IMR-90 (cell line): ENCODE measurements at regions not wholly inside any gene's neighbourhood (a gene's known extent, or its start where the extent isn't known, plus 50 kb on each side); places are given as distances from the start of the nearest gene placed in this dataset.

ENCODE experiments used
- ATAC-seq: fragments of 200-7000 bp; cut with Tn5 transposase; 2 replicates; pipeline ENCODE4 v1.9.1; 2020; ENCODE audit warnings: low read depth, mild to moderate bottlenecking, moderate library complexity
- BruUV-seq: library from RNA; stranded (reverse); fragments of 400-500 nt; replicated peaks from 2 replicates; lab custom pipeline; 2021; lab: Mats Ljungman, UMichigan
- CTCF ChIA-PET: fragments of 300-600 bp; formaldehyde crosslinking; extraction: SDS; loops from one replicate; lab custom pipeline; 2021; ENCODE audit warnings: antibody characterized with exemption; lab: Yijun Ruan, JAX
- POLR2A ChIA-PET: fragments of 300-600 bp; sonication (Branson Sonifier 250); formaldehyde crosslinking; loops from one replicate; lab custom pipeline; 2022; ENCODE audit warnings: antibody characterized with exemption; ENCODE audit not compliant: unreplicated experiment; lab: Charles Lee
- DNase-seq: peaks from one replicate; pipeline ENCODE4 v3.0.0; 2013
- H2AFZ ChIP-seq: replicated peaks from 2 replicates; pipeline ENCODE3; 2013; ENCODE audit warnings: low read length, mild to moderate bottlenecking; ENCODE audit not compliant: poor library complexity
- H2AK5ac ChIP-seq: 2 replicates; pipeline ENCODE4 v1.6.1; 2013; ENCODE audit warnings: low read depth, low read length, inconsistent platforms
- H2AK9ac ChIP-seq: replicated peaks from 2 replicates; pipeline ENCODE3; 2013; ENCODE audit warnings: mild to moderate bottlenecking, low read depth, low read length, moderate library complexity; ENCODE audit not compliant: poor library complexity
- H2BK120ac ChIP-seq: 2 replicates; pipeline ENCODE4 v1.6.1; 2013; ENCODE audit warnings: low read depth, low read length, inconsistent platforms
- H2BK15ac ChIP-seq: 3 replicates; pipeline ENCODE4 v1.6.1; 2013; ENCODE audit warnings: low read depth, low read length, inconsistent platforms
- H2BK20ac ChIP-seq: 2 replicates; pipeline ENCODE4 v1.6.1; 2013; ENCODE audit warnings: low read depth, mild to moderate bottlenecking, inconsistent platforms, low read length, moderate library complexity
- H2BK5ac ChIP-seq: 2 replicates; pipeline ENCODE4 v1.6.1; 2013; ENCODE audit warnings: mild to moderate bottlenecking, low read depth, low read length, inconsistent platforms; ENCODE audit not compliant: poor library complexity, severe bottlenecking
- H3K14ac ChIP-seq: replicated peaks from 2 replicates; pipeline ENCODE4 v1.6.1; 2013; ENCODE audit warnings: low read depth, low read length, inconsistent platforms
- H3K18ac ChIP-seq: 2 replicates; pipeline ENCODE4 v1.6.1; 2013; ENCODE audit warnings: low read depth, low read length, control low read depth
- H3K23ac ChIP-seq: 2 replicates; pipeline ENCODE4 v1.6.1; 2013; ENCODE audit warnings: low read depth, low read length, inconsistent platforms
- H3K27ac ChIP-seq: 2 replicates; pipeline ENCODE4 v1.5.1; 2013; ENCODE audit warnings: mild to moderate bottlenecking, control low read depth, low read length; ENCODE audit not compliant: insufficient read depth
- H3K27me3 ChIP-seq: 2 replicates; pipeline ENCODE4 v1.6.1; 2013; ENCODE audit warnings: low read length; ENCODE audit not compliant: control insufficient read depth, insufficient read depth
- H3K36me3 ChIP-seq: 2 replicates; pipeline ENCODE4 v1.6.1; 2013; ENCODE audit warnings: low read length, mixed read lengths; ENCODE audit not compliant: control insufficient read depth, insufficient read depth
- H3K4ac ChIP-seq: 2 replicates; pipeline ENCODE4 v1.6.1; 2013; ENCODE audit warnings: low read depth, low read length, inconsistent platforms
- H3K4me1 ChIP-seq: 2 replicates; pipeline ENCODE4 v1.6.1; 2013; ENCODE audit warnings: low read length, mixed read lengths; ENCODE audit not compliant: control insufficient read depth, insufficient read depth
- H3K4me2 ChIP-seq: 2 replicates; pipeline ENCODE4 v1.6.1; 2013; ENCODE audit warnings: low read depth, mild to moderate bottlenecking, control low read depth, low read length, moderate library complexity
- H3K4me3 ChIP-seq: 2 replicates; pipeline ENCODE4 v1.5.1; 2013; ENCODE audit warnings: low read depth, mild to moderate bottlenecking, control low read depth, low read length, moderate library complexity; ENCODE audit not compliant: insufficient read depth
- H3K56ac ChIP-seq: 2 replicates; pipeline ENCODE4 v1.6.1; 2013; ENCODE audit warnings: low read length, inconsistent platforms; ENCODE audit not compliant: insufficient read depth; ENCODE audit errors: extremely low read depth
- H3K79me1 ChIP-seq, 2 experiments: 2 replicates each; pipeline ENCODE4 v1.6.1; 2013; ENCODE audit warnings: low read length in 2 of 2, inconsistent platforms in 1 of 2, low read depth in 1 of 2
- H3K9ac ChIP-seq: 2 replicates; pipeline ENCODE4 v1.6.1; 2013; ENCODE audit warnings: low read depth, low read length, control low read depth
- H3K9me1 ChIP-seq: 2 replicates; pipeline ENCODE4 v1.6.1; 2013; ENCODE audit warnings: low read length, inconsistent platforms; ENCODE audit not compliant: insufficient read depth
- H3K9me3 ChIP-seq: 2 replicates; pipeline ENCODE4 v1.6.1; 2013; ENCODE audit warnings: low read length; ENCODE audit not compliant: control insufficient read depth, insufficient read depth
- H4K20me1 ChIP-seq: 2 replicates; pipeline ENCODE4 v1.6.1; 2013; ENCODE audit warnings: low read length, inconsistent platforms; ENCODE audit not compliant: insufficient read depth
- H4K5ac ChIP-seq: 2 replicates; pipeline ENCODE4 v1.6.1; 2013; ENCODE audit warnings: mild to moderate bottlenecking, low read depth, low read length, control low read depth
- H4K8ac ChIP-seq, 2 experiments: 2 replicates each; pipeline ENCODE4 v1.6.1; 2013; ENCODE audit warnings: low read depth in 2 of 2, low read length in 2 of 2, control low read depth in 1 of 2, inconsistent platforms in 1 of 2
- H4K91ac ChIP-seq: 2 replicates; pipeline ENCODE4 v1.6.1; 2013; ENCODE audit warnings: low read depth, low read length, inconsistent platforms; ENCODE audit not compliant: insufficient read depth
- CHD1 ChIP-seq: IDR thresholded peaks from 2 replicates; pipeline ENCODE4 v1.6.1; 2012; ENCODE audit warnings: low read depth, low read length, improper control_type of control experiment
- CTCF ChIP-seq: conservative IDR thresholded peaks from 2 replicates; pipeline ENCODE4 v1.5.1; 2012; ENCODE audit warnings: mild to moderate bottlenecking, low read depth, low read length, improper control_type of control experiment
- FOS ChIP-seq: fragments of 150-350 bp; IDR thresholded peaks from 2 replicates; pipeline ENCODE4 v1.6.1; 2016; ENCODE audit warnings: low read depth, low read length
- MXI1 ChIP-seq: IDR thresholded peaks from 2 replicates; pipeline ENCODE4 v1.6.1; 2012; ENCODE audit warnings: low read depth, mild to moderate bottlenecking, low read length, moderate library complexity, borderline replicate concordance
- NFE2L2 ChIP-seq: fragments of 150-350 bp; IDR thresholded peaks from 2 replicates; pipeline ENCODE4 v1.6.1; 2016; ENCODE audit warnings: low read depth, mild to moderate bottlenecking, low read length
- POLR2A ChIP-seq: IDR thresholded peaks from 2 replicates; pipeline ENCODE4 v1.6.1; 2012; ENCODE audit warnings: mild to moderate bottlenecking, low read depth, low read length
- RAD21 ChIP-seq: IDR thresholded peaks from 2 replicates; pipeline ENCODE4 v1.6.1; 2012; ENCODE audit warnings: low read length, improper control_type of control experiment
- RCOR1 ChIP-seq: IDR thresholded peaks from 2 replicates; pipeline ENCODE4 v1.6.1; 2012; ENCODE audit warnings: mild to moderate bottlenecking, low read length, improper control_type of control experiment; ENCODE audit not compliant: insufficient replicate concordance
- SMC3 ChIP-seq: fragments of 150-350 bp; IDR thresholded peaks from 2 replicates; pipeline ENCODE4 v1.6.1; 2016; ENCODE audit warnings: low read depth, mild to moderate bottlenecking, antibody characterized with exemption, low read length, moderate library complexity
- WGBS, 2 experiments: methylation state at CpG; one replicate each; pipeline versions ENCODE4 v1.1.5 to v1.1.7; 2013; ENCODE audit warnings: missing lambda C conversion rate in 2 of 2; ENCODE audit not compliant: insufficient read length in 1 of 2; ENCODE audit errors: extremely low coverage in 2 of 2; 5-methylcytosine and 5-hydroxymethylcytosine counted together
- dilution Hi-C: fragments of 300-500 bp; cut with HindIII; formaldehyde crosslinking; loops from one replicate; pipeline ENCODE4 v1.14.3; 2018; ENCODE audit warnings: low sequenced_read_pairs; ENCODE audit not compliant: unreplicated experiment
- in situ Hi-C: fragments of 300-500 bp; cut with MboI; formaldehyde crosslinking; loops from 3 replicates; pipeline ENCODE4 v1.14.3; 2019; ENCODE audit warnings: low sequenced_read_pairs, inconsistent platforms, mixed read lengths
- intact Hi-C: fragments of 100-400 bp; cut with micrococcal nuclease; formaldehyde crosslinking; loops from 2 replicates; pipeline ENCODE4 v1.10.0; 2022
- TF ChIP-seq, protein P1 (sequence below): fragments of 150-350 bp; IDR thresholded peaks from 2 replicates; pipeline ENCODE4 v1.6.1; 2017; ENCODE audit warnings: mild to moderate bottlenecking, antibody characterized with exemption, low read length, low read depth

DNA sequence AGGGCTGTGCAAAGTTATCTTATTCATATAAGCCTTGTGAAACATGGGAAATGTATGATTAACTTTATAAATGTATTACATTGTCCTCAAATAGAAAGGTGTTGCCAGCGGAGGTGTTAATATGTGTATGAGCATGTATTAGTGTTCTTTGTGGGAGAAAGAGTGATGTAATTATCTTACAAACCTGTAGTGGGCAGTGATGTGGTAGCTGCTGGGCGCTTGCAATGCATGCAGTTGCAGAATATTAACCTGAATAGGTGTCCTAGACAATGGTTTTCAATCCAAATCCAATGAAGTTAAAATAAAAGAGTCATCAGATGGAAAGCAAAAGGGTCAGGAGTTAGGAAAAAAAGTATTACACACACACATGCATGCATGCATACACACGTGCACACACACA is 881.3 kb upstream of the CADM2 start:
- Histone ChIP-seq H3K9me1 (no peaks in the 10 kb centered on the region), H3K79me1 (no peaks in the 10 kb centered on the region), H4K20me1 (no peaks in the 10 kb centered on the region), H3K27me3 (no peaks in the 10 kb centered on the region), H4K8ac (no peak overlapping the region), H2BK15ac (no peak overlapping the region), H3K14ac (no peak overlapping the region), H3K56ac (no peak overlapping the region), H3K23ac (no peak overlapping the region), H4K91ac (no peak overlapping the region), H3K9ac (no peak overlapping the region), H3K36me3 (no peaks in the 10 kb centered on the region), H2BK120ac (no peak overlapping the region), H4K5ac (no peak overlapping the region), H2AFZ (no peak overlapping the region), H3K4me2 (no peak overlapping the region), H3K4me1 (no peaks in the 10 kb centered on the region), H2BK20ac (no peak overlapping the region), H3K4me3 (no peak overlapping the region), H3K18ac (no peak overlapping the region), H3K4ac (no peak overlapping the region), H3K9me3 (0 out of 2 replicates have a peak, but pooled peaks cover 3% of the 10 kb centered on the region), H2BK5ac (no peak overlapping the region), H2AK9ac (no peak overlapping the region), H2AK5ac (no peak overlapping the region), H3K27ac (no peak overlapping the region)
- ATAC-seq, result no peak
- BruUV-seq, result no TSS peak
- ChIA-PET POLR2A (no interaction called here), CTCF (no interaction called here)
- in situ Hi-C loops (no loop called here), dilution Hi-C loops (no loop called here), intact Hi-C loops (no loop called here)
- no peak for DNase-seq
- no CpG with 5 or more reads among the region's 3 CpGs for WGBS, 2 experiments
- no peak for TF ChIP-seq MXI1
- TF ChIP-seq, protein P1, sequence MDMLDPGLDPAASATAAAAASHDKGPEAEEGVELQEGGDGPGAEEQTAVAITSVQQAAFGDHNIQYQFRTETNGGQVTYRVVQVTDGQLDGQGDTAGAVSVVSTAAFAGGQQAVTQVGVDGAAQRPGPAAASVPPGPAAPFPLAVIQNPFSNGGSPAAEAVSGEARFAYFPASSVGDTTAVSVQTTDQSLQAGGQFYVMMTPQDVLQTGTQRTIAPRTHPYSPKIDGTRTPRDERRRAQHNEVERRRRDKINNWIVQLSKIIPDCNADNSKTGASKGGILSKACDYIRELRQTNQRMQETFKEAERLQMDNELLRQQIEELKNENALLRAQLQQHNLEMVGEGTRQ, result no peak
- no peak for TF ChIP-seq FOS
- TF ChIP-seq SMC3, result no peak
- TF ChIP-seq RCOR1, result no peak
- peak; percentile 24; the same call in 1 of the 2 replicates for TF ChIP-seq CTCF
- TF ChIP-seq CHD1, result no peak
- peak; percentile 40 for TF ChIP-seq RAD21
- TF ChIP-seq NFE2L2, result no peak
- TF ChIP-seq POLR2A, result no peak
